OCI-LY7 (cell line): ENCODE measurements at regions not wholly inside any gene's neighbourhood (a gene's known extent, or its start where the extent isn't known, plus 50 kb on each side); places are given as distances from the start of the nearest gene placed in this dataset.

Experiments used
- BruUV-seq: library from RNA; stranded (reverse); fragments of 400-500 nt; replicated peaks from 2 replicates; lab custom pipeline; 2021; lab: Mats Ljungman, UMichigan
- CTCF ChIA-PET: fragments of 300-600 bp; sonication (Branson Sonifier 250); formaldehyde crosslinking; loops from one replicate; lab custom pipeline; 2022; ENCODE audit warnings: antibody characterized with exemption; ENCODE audit not compliant: unreplicated experiment; lab: Charles Lee
- POLR2A ChIA-PET: fragments of 300-600 bp; sonication (Branson Sonifier 250); formaldehyde crosslinking; loops from one replicate; lab custom pipeline; 2022; ENCODE audit warnings: antibody characterized with exemption; lab: Charles Lee
- DNase-seq: peaks from one replicate; pipeline ENCODE4 v3.0.0-alpha.2; 2015; ENCODE audit warnings: low spot score
- H2AFZ ChIP-seq: fragments of 200-600 bp; sonication (generic), shearing (Covaris generic); 2 replicates; pipeline ENCODE4 v1.6.1; 2014; ENCODE audit warnings: mild to moderate bottlenecking, antibody characterized with exemption, low read length, moderate library complexity
- H3K27ac ChIP-seq: fragments of 200-600 bp; sonication (generic); 2 replicates; pipeline ENCODE4 v1.5.1; 2014; ENCODE audit warnings: mixed run types, low read depth, mild to moderate bottlenecking, moderate library complexity, low read length, inconsistent platforms; ENCODE audit not compliant: poor library complexity, severe bottlenecking
- H3K36me3 ChIP-seq: fragments of 200-600 bp; sonication (generic); 2 replicates; pipeline ENCODE4 v1.6.1; 2014; ENCODE audit warnings: mild to moderate bottlenecking, antibody characterized with exemption, low read length, moderate library complexity, mixed read lengths; ENCODE audit not compliant: insufficient read depth
- H3K4me1 ChIP-seq: fragments of 200-600 bp; sonication (generic); 2 replicates; pipeline ENCODE4 v1.5.1; 2014; ENCODE audit warnings: mild to moderate bottlenecking, low read length; ENCODE audit not compliant: insufficient read depth, poor library complexity, severe bottlenecking
- H3K4me2 ChIP-seq: fragments of 200-600 bp; sonication (generic); 2 replicates; pipeline ENCODE4 v1.6.1; 2014; ENCODE audit warnings: mild to moderate bottlenecking, low read length
- H3K4me3 ChIP-seq: fragments of 200-600 bp; sonication (generic); 2 replicates; pipeline ENCODE4 v1.5.1; 2014; ENCODE audit warnings: mild to moderate bottlenecking, low read depth, low read length; ENCODE audit not compliant: poor library complexity, severe bottlenecking
- H3K79me2 ChIP-seq: fragments of 200-600 bp; sonication (generic); 2 replicates; pipeline ENCODE4 v1.6.1; 2016; ENCODE audit warnings: low read depth, mild to moderate bottlenecking, low read length, moderate library complexity, mixed read lengths; ENCODE audit not compliant: insufficient read depth
- H3K9me2 ChIP-seq: fragments of 200-600 bp; sonication (generic); 2 replicates; pipeline ENCODE4 v1.6.1; 2016; ENCODE audit warnings: mild to moderate bottlenecking, low read length, mixed read lengths; ENCODE audit not compliant: insufficient read depth
- H3K9me3 ChIP-seq: fragments of 200-600 bp; sonication (generic); 2 replicates; pipeline ENCODE4 v1.6.1; 2014; ENCODE audit warnings: mild to moderate bottlenecking, mixed run types, low read length, mixed read lengths
- H4K20me1 ChIP-seq: fragments of 200-600 bp; sonication (generic); 2 replicates; pipeline ENCODE4 v1.6.1; 2014; ENCODE audit warnings: mild to moderate bottlenecking, antibody characterized with exemption, low read length, moderate library complexity, mixed read lengths; ENCODE audit not compliant: insufficient read depth
- CTCF ChIP-seq: fragments of 200-600 bp; sonication (generic); conservative IDR thresholded peaks from 2 replicates; pipeline ENCODE4 v1.5.1; 2014; ENCODE audit warnings: mild to moderate bottlenecking, antibody characterized with exemption, low read length, moderate library complexity, mixed read lengths
- EZH2phosphoT487 ChIP-seq: fragments of 200-600 bp; sonication (generic); IDR thresholded peaks from 2 replicates; pipeline ENCODE4 v1.6.1; 2018; ENCODE audit warnings: low read depth, borderline replicate concordance, mild to moderate bottlenecking, mixed run types, antibody characterized with exemption, low read length, moderate library complexity, mixed read lengths
- intact Hi-C: fragments of 100-400 bp; cut with micrococcal nuclease; formaldehyde crosslinking; loops from one replicate; pipeline ENCODE4 v1.10.0; 2022; ENCODE audit not compliant: unreplicated experiment

DNA sequence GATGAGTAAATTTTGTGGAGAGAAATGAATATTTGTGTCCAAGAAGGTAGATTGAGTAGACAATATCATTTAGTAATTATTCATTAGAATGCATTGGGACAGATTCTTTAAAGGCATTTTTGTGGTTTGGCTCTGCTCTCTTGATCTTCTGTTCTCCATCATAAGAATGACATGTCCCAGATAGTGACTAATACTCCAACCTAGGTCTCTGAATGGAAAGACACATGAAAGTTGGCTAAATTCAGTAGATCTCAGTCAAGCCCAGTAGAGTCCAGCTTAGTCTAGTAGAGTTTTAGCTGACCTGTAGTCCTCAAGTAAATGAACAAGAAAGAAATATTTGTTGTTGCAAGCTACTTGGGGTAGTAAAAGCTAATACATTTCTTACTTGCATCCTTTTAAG is 61.8 kb upstream of the DNAH14 start:
- ChIA-PET POLR2A (no interaction called here), CTCF (interaction anchor here (0.6 kb wide), 1 partner anchor 10 kb away, joined by 4 read pairs; no protein-coding TSS in a partner anchor)
- Histone ChIP-seq H3K9me2 (no peaks in the 10 kb centered on the region), H3K36me3 (no peaks in the 10 kb centered on the region), H3K9me3 (no peaks in the 10 kb centered on the region), H3K4me2 (no peak overlapping the region), H2AFZ (no peak overlapping the region), H3K4me3 (no peak overlapping the region), H3K27ac (no peak overlapping the region), H4K20me1 (no peaks in the 10 kb centered on the region), H3K4me1 (no peaks in the 10 kb centered on the region), H3K79me2 (no peaks in the 10 kb centered on the region)
- TF ChIP-seq CTCF: no peak
- no peak for TF ChIP-seq EZH2phosphoT487
- BruUV-seq: no TSS peak
- DNase-seq: no peak
- intact Hi-C loops: no loop called here

DNA sequence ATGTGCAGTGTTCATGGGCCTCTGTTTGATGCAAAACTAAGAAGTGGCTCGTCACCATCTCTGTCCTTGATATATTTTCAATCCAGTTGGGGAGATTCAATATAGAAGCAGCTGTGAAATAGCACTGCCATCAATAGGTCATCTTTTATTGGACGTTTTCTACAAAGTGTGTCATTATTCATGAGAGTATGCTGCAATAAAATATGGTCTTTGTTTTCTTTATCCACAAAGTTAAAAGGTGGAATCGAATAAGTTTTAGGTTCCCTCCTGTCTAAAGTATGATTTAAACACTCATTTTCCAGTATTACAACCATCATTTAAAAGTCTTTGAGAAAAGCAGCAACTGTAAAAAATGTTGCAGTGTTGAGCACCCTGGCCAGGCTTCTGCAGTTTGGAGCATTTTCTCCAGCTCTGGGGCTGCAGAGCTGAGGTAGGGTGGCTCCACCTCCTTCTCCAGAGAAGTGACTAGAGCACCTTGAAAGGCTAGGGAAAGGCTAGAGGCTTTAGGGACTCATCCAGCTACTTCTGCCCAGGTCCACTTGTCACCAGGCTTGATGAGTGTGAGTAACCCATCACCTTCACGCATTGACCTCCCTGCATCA is 56.5 kb upstream of the DNAH14 start:
- no peaks in the 10 kb centered on the region for H3K79me2 ChIP-seq
- no peaks in the 10 kb centered on the region for H3K4me1 ChIP-seq
- no peak overlapping the region for H3K4me3 ChIP-seq
- H2AFZ ChIP-seq: no peak overlapping the region
- H3K4me2 ChIP-seq: no peak overlapping the region
- no peaks in the 10 kb centered on the region for H3K9me3 ChIP-seq
- H3K27ac ChIP-seq: no peak overlapping the region
- H4K20me1 ChIP-seq: no peaks in the 10 kb centered on the region
- ChIA-PET POLR2A (no interaction called here), CTCF (no interaction called here)
- H3K36me3 ChIP-seq: no peaks in the 10 kb centered on the region
- no peak for DNase-seq
- intact Hi-C loops: no loop called here
- TF ChIP-seq EZH2phosphoT487 (no peak), CTCF (no peak)
- BruUV-seq: no TSS peak
- no peaks in the 10 kb centered on the region for H3K9me2 ChIP-seq
